Gastrocnemius medialis (tissue), 4 donors: ENCODE measurements at regions not wholly inside any gene's neighbourhood (a gene's known extent, or its start where the extent isn't known, plus 50 kb on each side); places are given as distances from the start of the nearest gene placed in this dataset.

Source experiments
- CTCF ChIP-seq, 5 experiments: fragments of 450-650 bp in 3 of 5; fragments of 200-600 bp in 2 of 5; sonication (generic) in 2 of 5; IDR thresholded peaks in 4 of 5; conservative IDR thresholded peaks in 1 of 5; 1 replicate in 4 of 5; 2 replicates in 1 of 5; pipeline ENCODE4 v1.5.1; 2016 to 2019; ENCODE audit warnings: antibody characterized with exemption in 5 of 5, mild to moderate bottlenecking in 3 of 5, moderate library complexity in 3 of 5
- POLR2A ChIP-seq, 2 donors: fragments of 450-650 bp; IDR thresholded peaks; one replicate each; pipeline ENCODE4 v1.6.1; 2017; ENCODE audit warnings: antibody characterized with exemption in 2 of 2, mild to moderate bottlenecking in 2 of 2, moderate library complexity in 2 of 2

DNA sequence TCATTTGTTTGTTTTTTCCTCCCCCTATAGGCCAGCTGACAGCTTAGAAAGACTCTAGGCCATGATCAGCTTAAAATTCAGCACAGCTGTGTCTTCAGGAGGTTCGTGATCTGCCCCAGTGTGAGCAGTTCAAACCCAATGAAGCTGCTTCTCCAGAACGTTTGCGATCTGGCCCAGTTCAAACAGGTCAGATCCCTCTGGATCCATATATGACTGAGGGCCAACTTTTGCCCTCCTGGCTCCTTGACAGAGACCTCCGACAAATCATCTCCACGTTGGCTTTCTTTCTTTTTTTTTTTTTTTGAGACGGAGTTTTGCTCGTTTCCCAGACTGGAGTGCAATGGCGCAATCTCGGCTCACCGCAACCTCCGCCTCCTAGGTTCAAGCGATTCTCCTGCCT lies 50.2 kb upstream of the ATF7IP2 start:
- TF ChIP-seq CTCF (IDR thresholded peaks at IDR 0.05 in 4 of 5, conservative IDR thresholded peaks at IDR 0.05 in 1 of 5): no peak
- TF ChIP-seq POLR2A (IDR thresholded peaks at IDR 0.05): no peak
